IMR-90 (cell line): ENCODE measurements at regions not wholly inside any gene's neighbourhood (a gene's known extent, or its start where the extent isn't known, plus 50 kb on each side); places are given as distances from the start of the nearest gene placed in this dataset.

ENCODE experiments used
- CEBPB ChIP-seq: IDR thresholded peaks from 2 replicates; pipeline ENCODE4 v1.6.1; 2012; ENCODE audit warnings: low read depth, low read length, improper control_type of control experiment
- CTCF ChIP-seq: conservative IDR thresholded peaks from 2 replicates; pipeline ENCODE4 v1.5.1; 2012; ENCODE audit warnings: mild to moderate bottlenecking, low read depth, low read length, improper control_type of control experiment
- ELK1 ChIP-seq: fragments of 150-350 bp; IDR thresholded peaks from 2 replicates; pipeline ENCODE4 v1.6.1; 2016; ENCODE audit warnings: low read depth, mild to moderate bottlenecking, low read length, moderate library complexity, borderline replicate concordance
- MAFK ChIP-seq: IDR thresholded peaks from 2 replicates; pipeline ENCODE4 v1.6.1; 2012; ENCODE audit warnings: low read depth, low read length, improper control_type of control experiment
- MAZ ChIP-seq: IDR thresholded peaks from 2 replicates; pipeline ENCODE4 v1.6.1; 2012; ENCODE audit warnings: low read depth, mild to moderate bottlenecking, low read length, improper control_type of control experiment, moderate library complexity, borderline replicate concordance
- MXI1 ChIP-seq: IDR thresholded peaks from 2 replicates; pipeline ENCODE4 v1.6.1; 2012; ENCODE audit warnings: low read depth, mild to moderate bottlenecking, low read length, moderate library complexity, borderline replicate concordance
- NFE2L2 ChIP-seq: fragments of 150-350 bp; IDR thresholded peaks from 2 replicates; pipeline ENCODE4 v1.6.1; 2016; ENCODE audit warnings: low read depth, mild to moderate bottlenecking, low read length
- POLR2A ChIP-seq: IDR thresholded peaks from 2 replicates; pipeline ENCODE4 v1.6.1; 2012; ENCODE audit warnings: mild to moderate bottlenecking, low read depth, low read length
- RAD21 ChIP-seq: IDR thresholded peaks from 2 replicates; pipeline ENCODE4 v1.6.1; 2012; ENCODE audit warnings: low read length, improper control_type of control experiment
- RCOR1 ChIP-seq: IDR thresholded peaks from 2 replicates; pipeline ENCODE4 v1.6.1; 2012; ENCODE audit warnings: mild to moderate bottlenecking, low read length, improper control_type of control experiment; ENCODE audit not compliant: insufficient replicate concordance

GRCh38 chr12:107478881-107479280 is 206.7 kb upstream of the PWP1 start:
- TF ChIP-seq CTCF, result no peak
- no peak for TF ChIP-seq MAFK
- TF ChIP-seq RCOR1, result no peak
- no peak for TF ChIP-seq POLR2A
- no peak for TF ChIP-seq RAD21
- no peak for TF ChIP-seq NFE2L2
- 0 out of 2 replicates have a peak, but pooled peaks have one; percentile 27 for TF ChIP-seq CEBPB
- TF ChIP-seq ELK1, result no peak
- TF ChIP-seq MXI1, result no peak
- no peak for TF ChIP-seq MAZ
